ENCODE measurements at regions not wholly inside any gene's neighbourhood (a gene's known extent, or its start where the extent isn't known, plus 50 kb on each side); places are given as distances from the start of the nearest gene placed in this dataset.

GRCh38 chr21:27371975-27372331, 405.1 kb upstream of the ADAMTS5 start:
- Histone ChIP-seq H3K4me1 (ENCODE audit: control insufficient read depth in 5 of 5, insufficient read depth in 5 of 5, low read length in 5 of 5) (peaks cover 0 to 39% (median 17%) of the 10 kb centered on the region in 5 donors), H3K4me3 (no peak overlapping the region), H3K27ac (ENCODE audit: low read depth in 1 of 2, low read length in 1 of 2) (no peak overlapping the region), H3K36me3 (ENCODE audit: control insufficient read depth in 4 of 4, insufficient read depth in 4 of 4, low read length in 4 of 4) (no peaks in the 10 kb centered on the region), H3K9ac (ENCODE audit: insufficient read depth in 1 of 2, low read length in 2 of 2) (no peak overlapping the region), H3K27me3 (ENCODE audit: control insufficient read depth in 3 of 3, insufficient read depth in 3 of 3, low read length in 2 of 3) (no peaks in the 10 kb centered on the region), H3K9me3 (ENCODE audit: control insufficient read depth in 4 of 4, insufficient read depth in 3 of 4, low read length in 3 of 4) (peaks cover 0 to 2% (median 0%) of the 10 kb centered on the region in 4 donors)
- no peak for ATAC-seq (ENCODE audit: insufficient read depth, low FRiP score)
- DNase-seq = peak in 1 of 3 donors; percentile 79
- TF ChIP-seq, protein P1, sequence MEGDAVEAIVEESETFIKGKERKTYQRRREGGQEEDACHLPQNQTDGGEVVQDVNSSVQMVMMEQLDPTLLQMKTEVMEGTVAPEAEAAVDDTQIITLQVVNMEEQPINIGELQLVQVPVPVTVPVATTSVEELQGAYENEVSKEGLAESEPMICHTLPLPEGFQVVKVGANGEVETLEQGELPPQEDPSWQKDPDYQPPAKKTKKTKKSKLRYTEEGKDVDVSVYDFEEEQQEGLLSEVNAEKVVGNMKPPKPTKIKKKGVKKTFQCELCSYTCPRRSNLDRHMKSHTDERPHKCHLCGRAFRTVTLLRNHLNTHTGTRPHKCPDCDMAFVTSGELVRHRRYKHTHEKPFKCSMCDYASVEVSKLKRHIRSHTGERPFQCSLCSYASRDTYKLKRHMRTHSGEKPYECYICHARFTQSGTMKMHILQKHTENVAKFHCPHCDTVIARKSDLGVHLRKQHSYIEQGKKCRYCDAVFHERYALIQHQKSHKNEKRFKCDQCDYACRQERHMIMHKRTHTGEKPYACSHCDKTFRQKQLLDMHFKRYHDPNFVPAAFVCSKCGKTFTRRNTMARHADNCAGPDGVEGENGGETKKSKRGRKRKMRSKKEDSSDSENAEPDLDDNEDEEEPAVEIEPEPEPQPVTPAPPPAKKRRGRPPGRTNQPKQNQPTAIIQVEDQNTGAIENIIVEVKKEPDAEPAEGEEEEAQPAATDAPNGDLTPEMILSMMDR (IDR thresholded peaks at IDR 0.05; ENCODE audit: control extremely low read depth, extremely low read depth) = no peak

GRCh38 chr21:27371115-27371974, 404.5 kb upstream of the ADAMTS5 start:
- H3K27me3 ChIP-seq (ENCODE audit: control insufficient read depth in 3 of 3, insufficient read depth in 3 of 3, low read length in 2 of 3) = no peaks in the 10 kb centered on the region
- no peak for ATAC-seq (ENCODE audit: insufficient read depth, low FRiP score)
- H3K4me1 ChIP-seq (ENCODE audit: control insufficient read depth in 5 of 5, insufficient read depth in 5 of 5, low read length in 5 of 5) = peaks cover 0 to 39% (median 17%) of the 10 kb centered on the region in 5 donors
- no peak overlapping the region for H3K4me3 ChIP-seq
- H3K36me3 ChIP-seq (ENCODE audit: control insufficient read depth in 4 of 4, insufficient read depth in 4 of 4, low read length in 4 of 4) = no peaks in the 10 kb centered on the region
- H3K27ac ChIP-seq (ENCODE audit: low read depth in 1 of 2, low read length in 1 of 2) = no peak overlapping the region
- no peak overlapping the region for H3K9ac ChIP-seq (ENCODE audit: insufficient read depth in 1 of 2, low read length in 2 of 2)
- H3K9me3 ChIP-seq (ENCODE audit: control insufficient read depth in 4 of 4, insufficient read depth in 3 of 4, low read length in 3 of 4) = peaks cover 0 to 2% (median 0%) of the 10 kb centered on the region in 4 donors
- 52 to 62% methylated on average over 5 of the region's 5 CpGs for WGBS, 2 donors
- TF ChIP-seq, protein P1 (IDR thresholded peaks at IDR 0.05; ENCODE audit: control extremely low read depth, extremely low read depth) = no peak
- peak; percentile 71 to 95 (median 95) for DNase-seq

DNA sequence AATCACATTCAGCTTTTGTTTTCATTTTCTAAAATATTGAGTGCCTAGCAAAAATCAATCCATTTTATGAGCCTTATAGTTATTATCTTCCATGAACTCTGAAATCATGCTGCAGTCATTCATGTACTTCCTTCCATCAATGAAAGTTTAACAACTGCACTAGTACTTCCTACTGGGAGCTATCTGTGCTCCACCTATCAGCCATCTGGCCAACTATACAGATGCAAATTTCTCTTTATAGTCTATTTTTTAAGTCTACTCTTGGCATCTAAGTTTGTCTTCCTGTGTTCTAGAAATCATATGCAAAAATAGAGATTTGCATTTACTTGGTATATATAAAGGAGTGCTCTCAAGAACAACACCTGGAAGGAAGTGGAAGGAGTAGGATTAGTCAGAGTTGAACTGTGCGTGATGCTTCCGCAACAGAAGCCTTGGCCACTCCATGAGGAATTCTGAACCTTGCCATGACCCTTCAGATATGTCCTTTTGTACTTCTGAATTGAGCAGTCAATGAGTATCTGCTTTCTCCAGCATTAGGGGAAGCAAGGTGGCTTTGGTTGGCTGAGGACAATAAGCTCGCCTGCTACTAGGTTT, 403.2 kb upstream of the ADAMTS5 start:
- H3K27me3 ChIP-seq (ENCODE audit: control insufficient read depth in 3 of 3, insufficient read depth in 3 of 3, low read length in 2 of 3) = no peaks in the 10 kb centered on the region
- H3K4me1 ChIP-seq (ENCODE audit: control insufficient read depth in 5 of 5, insufficient read depth in 5 of 5, low read length in 5 of 5) = peaks cover 0 to 39% (median 17%) of the 10 kb centered on the region in 5 donors
- ATAC-seq (ENCODE audit: insufficient read depth, low FRiP score) = no peak
- TF ChIP-seq, protein P1 (IDR thresholded peaks at IDR 0.05; ENCODE audit: control extremely low read depth, extremely low read depth) = no peak
- H3K36me3 ChIP-seq (ENCODE audit: control insufficient read depth in 4 of 4, insufficient read depth in 4 of 4, low read length in 4 of 4) = no peaks in the 10 kb centered on the region
- peaks cover 0 to 2% (median 0%) of the 10 kb centered on the region in 4 donors for H3K9me3 ChIP-seq (ENCODE audit: control insufficient read depth in 4 of 4, insufficient read depth in 3 of 4, low read length in 3 of 4)
- no peak overlapping the region for H3K27ac ChIP-seq (ENCODE audit: low read depth in 1 of 2, low read length in 1 of 2)
- DNase-seq = peak in 1 of 3 donors; percentile 20
- 76 to 81% methylated on average over 3 of the region's 3 CpGs for WGBS, 2 donors
- H3K4me3 ChIP-seq = no peak overlapping the region
- no peak overlapping the region for H3K9ac ChIP-seq (ENCODE audit: insufficient read depth in 1 of 2, low read length in 2 of 2)

Measured in lung (tissue), 11 donors.